HCT116 (cell line): ENCODE measurements at regions not wholly inside any gene's neighbourhood (a gene's known extent, or its start where the extent isn't known, plus 50 kb on each side); places are given as distances from the start of the nearest gene placed in this dataset.

Source experiments
- POLR2AphosphoS5 ChIP-seq: IDR thresholded peaks from 2 replicates; pipeline ENCODE4 v1.6.1; 2011; ENCODE audit warnings: mild to moderate bottlenecking, low read depth, low read length, moderate library complexity
- RAD21 ChIP-seq: IDR thresholded peaks from 2 replicates; pipeline ENCODE4 v1.6.1; 2012; ENCODE audit warnings: low read depth, mild to moderate bottlenecking
- TF ChIP-seq, protein P1 (sequence below): IDR thresholded peaks from 2 replicates; pipeline ENCODE4 v1.6.1; 2012

DNA sequence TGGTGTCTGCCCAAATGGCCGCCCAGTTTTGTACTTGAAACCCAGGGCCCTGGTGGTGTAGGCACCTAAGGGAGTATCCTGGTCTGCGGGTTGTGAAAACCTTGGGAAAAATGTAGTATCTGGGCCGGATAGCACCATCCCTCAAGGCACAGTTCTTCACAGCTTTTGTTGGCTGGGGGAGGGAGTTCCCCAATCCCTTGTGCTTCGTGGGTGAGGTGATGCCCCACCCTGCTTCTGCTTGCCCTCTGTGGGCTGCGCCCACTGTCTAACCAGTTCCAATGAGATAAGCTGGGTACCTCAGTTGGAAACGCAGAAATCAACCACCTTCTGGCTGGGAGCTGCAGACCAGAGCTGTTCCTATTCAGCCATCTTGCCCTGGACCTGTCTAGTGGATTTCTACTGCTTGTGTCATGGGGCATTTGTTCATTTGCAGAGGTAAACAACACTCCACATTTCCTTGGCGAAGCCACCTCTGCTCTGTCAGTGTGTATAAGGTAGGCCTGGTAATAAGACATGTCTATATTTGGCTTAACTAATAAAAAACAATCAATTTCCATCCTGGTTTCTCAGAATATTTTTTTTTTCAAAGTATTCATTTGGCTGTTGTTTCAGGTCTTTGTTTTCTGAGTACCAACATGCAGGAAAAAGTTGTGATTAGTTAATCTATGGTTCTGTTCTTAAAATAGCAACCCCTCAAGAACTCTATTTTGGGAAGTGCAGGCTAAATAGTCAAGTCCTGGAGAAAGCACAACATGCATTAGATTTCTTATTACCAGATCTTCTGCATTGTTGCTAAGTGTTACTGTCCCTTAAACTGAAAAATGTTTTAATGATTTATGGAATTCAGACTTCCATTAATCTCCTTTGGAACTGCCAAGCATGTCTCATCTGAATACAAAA is 304.3 kb downstream of the ZIC1 start:
- no peak for TF ChIP-seq POLR2AphosphoS5
- TF ChIP-seq, protein P1, sequence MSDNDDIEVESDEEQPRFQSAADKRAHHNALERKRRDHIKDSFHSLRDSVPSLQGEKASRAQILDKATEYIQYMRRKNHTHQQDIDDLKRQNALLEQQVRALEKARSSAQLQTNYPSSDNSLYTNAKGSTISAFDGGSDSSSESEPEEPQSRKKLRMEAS: no peak
- TF ChIP-seq RAD21: no peak
